HG03342 (cell line): ENCODE measurements at regions not wholly inside any gene's neighbourhood (a gene's known extent, or its start where the extent isn't known, plus 50 kb on each side); places are given as distances from the start of the nearest gene placed in this dataset.

ENCODE experiments used
- ATAC-seq: cut with Tn5 transposase; IDR thresholded peaks from one replicate; pipeline ENCODE4 v1.9.1; 2021; ENCODE audit warnings: mild to moderate bottlenecking, moderate library complexity; ENCODE audit not compliant: unreplicated experiment

GRCh38 chr15:69574506-69574905, 121.9 kb downstream of the RPLP1 start:
- no peak for ATAC-seq

GRCh38 chr15:69575387-69575786, 122.8 kb downstream of the RPLP1 start:
- ATAC-seq: no peak

GRCh38 chr15:69576035-69576526, 123.5 kb downstream of the RPLP1 start:
- ATAC-seq: no peak

- no peak for ATAC-seq
These were observed 124.3 kb downstream of the RPLP1 start for GRCh38 chr15:69576948-69577351.

GRCh38 chr15:69577397-69577796, 124.8 kb downstream of the RPLP1 start:
- no peak for ATAC-seq

GRCh38 chr15:69578252-69578651, 125.6 kb downstream of the RPLP1 start:
- ATAC-seq: no peak

- no peak for ATAC-seq
These were observed 126.4 kb downstream of the RPLP1 start for GRCh38 chr15:69578787-69579583.

- no peak for ATAC-seq
These were observed 127.5 kb downstream of the RPLP1 start for GRCh38 chr15:69579950-69580618.

GRCh38 chr15:69583626-69584025, 131.0 kb downstream of the RPLP1 start:
- ATAC-seq: no peak

- ATAC-seq: no peak
These were observed 133.3 kb downstream of the RPLP1 start for GRCh38 chr15:69585937-69586336.

- no peak for ATAC-seq
These were observed 134.1 kb downstream of the RPLP1 start for GRCh38 chr15:69586721-69587120.

- ATAC-seq: no peak
These were observed 135.3 kb downstream of the RPLP1 start for GRCh38 chr15:69587723-69588426.

GRCh38 chr15:69590201-69590710, 137.6 kb downstream of the RPLP1 start:
- no peak for ATAC-seq

- ATAC-seq: no peak
These were observed 138.4 kb downstream of the RPLP1 start for GRCh38 chr15:69590932-69591524.

GRCh38 chr15:69591905-69592508, 139.4 kb downstream of the RPLP1 start:
- ATAC-seq: no peak

- ATAC-seq: no peak
These were observed 140.3 kb downstream of the RPLP1 start for GRCh38 chr15:69592954-69593353.

GRCh38 chr15:69593488-69593887, 140.9 kb downstream of the RPLP1 start:
- ATAC-seq: no peak

- ATAC-seq: no peak
These were observed 141.7 kb downstream of the RPLP1 start for GRCh38 chr15:69593981-69594966.

GRCh38 chr15:69595009-69595791, 142.6 kb downstream of the RPLP1 start:
- ATAC-seq: no peak
